ENCODE measurements at regions not wholly inside any gene's neighbourhood (a gene's known extent, or its start where the extent isn't known, plus 50 kb on each side); places are given as distances from the start of the nearest gene placed in this dataset.

GRCh38 chr4:57234252-57234775 lies 124.1 kb upstream of the IGFBP7 start:
- H3K9me3 ChIP-seq: no peaks in the 10 kb centered on the region
- no peak for ATAC-seq
- H3K4me1 ChIP-seq (ENCODE audit: low read depth): no peaks in the 10 kb centered on the region
- no peak overlapping the region for H3K4me3 ChIP-seq
- TF ChIP-seq CTCF (IDR thresholded peaks at IDR 0.05): no peak
- no peaks in the 10 kb centered on the region for H3K36me3 ChIP-seq (ENCODE audit: low read depth)
- intact Hi-C loops (cut with DNase I, micrococcal nuclease): no loop called here
- no peak for DNase-seq

- TF ChIP-seq CTCF (IDR thresholded peaks at IDR 0.05): no peak
- DNase-seq (no peak), ATAC-seq (no peak)
- no peaks in the 10 kb centered on the region for H3K36me3 ChIP-seq (ENCODE audit: low read depth)
- intact Hi-C loops (cut with DNase I, micrococcal nuclease): no loop called here
- no peaks in the 10 kb centered on the region for H3K9me3 ChIP-seq
- no peaks in the 10 kb centered on the region for H3K4me1 ChIP-seq (ENCODE audit: low read depth)
- no peak overlapping the region for H3K4me3 ChIP-seq
Observed at GRCh38 chr4:57233386-57233785, 123.2 kb upstream of the IGFBP7 start.

GRCh38 chr4:57231781-57232180 lies 121.6 kb upstream of the IGFBP7 start:
- ATAC-seq: no peak
- Histone ChIP-seq H3K9me3 (no peaks in the 10 kb centered on the region), H3K4me1 (ENCODE audit: low read depth) (no peaks in the 10 kb centered on the region), H3K4me3 (no peak overlapping the region), H3K36me3 (ENCODE audit: low read depth) (no peaks in the 10 kb centered on the region)
- no peak for DNase-seq
- intact Hi-C loops (cut with DNase I, micrococcal nuclease): no loop called here
- TF ChIP-seq CTCF (IDR thresholded peaks at IDR 0.05): no peak

GRCh38 chr4:57220734-57221133 lies 110.5 kb upstream of the IGFBP7 start:
- ATAC-seq (no peak), DNase-seq (no peak)
- no peaks in the 10 kb centered on the region for H3K4me1 ChIP-seq (ENCODE audit: low read depth)
- no peaks in the 10 kb centered on the region for H3K36me3 ChIP-seq (ENCODE audit: low read depth)
- no peak overlapping the region for H3K4me3 ChIP-seq
- no peak for TF ChIP-seq CTCF (IDR thresholded peaks at IDR 0.05)
- no peaks in the 10 kb centered on the region for H3K9me3 ChIP-seq
- intact Hi-C loops (cut with DNase I, micrococcal nuclease): no loop called here

GRCh38 chr4:57220172-57220571 lies 110.0 kb upstream of the IGFBP7 start:
- H3K36me3 ChIP-seq (ENCODE audit: low read depth): no peaks in the 10 kb centered on the region
- no peak overlapping the region for H3K4me3 ChIP-seq
- H3K4me1 ChIP-seq (ENCODE audit: low read depth): no peaks in the 10 kb centered on the region
- H3K9me3 ChIP-seq: no peaks in the 10 kb centered on the region
- intact Hi-C loops (cut with DNase I, micrococcal nuclease): no loop called here
- no peak for TF ChIP-seq CTCF (IDR thresholded peaks at IDR 0.05)
- ATAC-seq (no peak), DNase-seq (no peak)

- ATAC-seq: no peak
- H3K9me3 ChIP-seq: no peaks in the 10 kb centered on the region
- no peaks in the 10 kb centered on the region for H3K4me1 ChIP-seq (ENCODE audit: low read depth)
- TF ChIP-seq CTCF (IDR thresholded peaks at IDR 0.05): no peak
- no peak for DNase-seq
- no peaks in the 10 kb centered on the region for H3K36me3 ChIP-seq (ENCODE audit: low read depth)
- intact Hi-C loops (cut with DNase I, micrococcal nuclease): no loop called here
- no peak overlapping the region for H3K4me3 ChIP-seq
Observed at GRCh38 chr4:57219431-57219830, 109.2 kb upstream of the IGFBP7 start.

Data from mucosa of descending colon (tissue), 3 donors.